Testis (tissue), 2 donors: ENCODE measurements at regions not wholly inside any gene's neighbourhood (a gene's known extent, or its start where the extent isn't known, plus 50 kb on each side); places are given as distances from the start of the nearest gene placed in this dataset.

Experiments used
- POLR2A ChIP-seq: fragments of 450-650 bp; IDR thresholded peaks from one replicate; pipeline ENCODE4 v1.6.1; 2017; ENCODE audit warnings: antibody characterized with exemption, mild to moderate bottlenecking, moderate library complexity
- TF ChIP-seq, protein P1 (sequence below), 3 experiments: fragments of 450-650 bp in 2 of 3; fragments of 200-600 bp in 1 of 3; sonication (generic) in 1 of 3; IDR thresholded peaks; one replicate each; pipeline ENCODE4 v1.5.1; 2016 to 2019; ENCODE audit warnings: antibody characterized with exemption in 3 of 3, mild to moderate bottlenecking in 2 of 3, moderate library complexity in 1 of 3

DNA sequence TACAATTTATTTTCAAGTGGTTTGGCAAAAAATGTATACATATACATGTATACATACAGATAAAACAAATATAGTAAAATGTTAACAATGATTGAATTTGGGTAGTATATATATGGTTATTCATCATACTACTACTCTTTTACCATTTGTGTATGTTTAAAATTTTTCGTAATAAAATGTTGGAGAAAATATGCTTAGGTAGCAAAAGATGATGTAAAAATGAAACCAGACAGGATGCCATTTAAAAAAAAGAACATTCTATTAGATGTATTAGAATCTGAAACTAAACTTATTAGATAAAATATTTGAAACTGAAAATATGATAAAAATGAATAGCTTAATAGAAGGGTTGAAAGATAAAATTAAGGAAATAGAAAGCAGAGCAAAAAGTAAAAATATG is 144.9 kb upstream of the FER start:
- TF ChIP-seq, protein P1, sequence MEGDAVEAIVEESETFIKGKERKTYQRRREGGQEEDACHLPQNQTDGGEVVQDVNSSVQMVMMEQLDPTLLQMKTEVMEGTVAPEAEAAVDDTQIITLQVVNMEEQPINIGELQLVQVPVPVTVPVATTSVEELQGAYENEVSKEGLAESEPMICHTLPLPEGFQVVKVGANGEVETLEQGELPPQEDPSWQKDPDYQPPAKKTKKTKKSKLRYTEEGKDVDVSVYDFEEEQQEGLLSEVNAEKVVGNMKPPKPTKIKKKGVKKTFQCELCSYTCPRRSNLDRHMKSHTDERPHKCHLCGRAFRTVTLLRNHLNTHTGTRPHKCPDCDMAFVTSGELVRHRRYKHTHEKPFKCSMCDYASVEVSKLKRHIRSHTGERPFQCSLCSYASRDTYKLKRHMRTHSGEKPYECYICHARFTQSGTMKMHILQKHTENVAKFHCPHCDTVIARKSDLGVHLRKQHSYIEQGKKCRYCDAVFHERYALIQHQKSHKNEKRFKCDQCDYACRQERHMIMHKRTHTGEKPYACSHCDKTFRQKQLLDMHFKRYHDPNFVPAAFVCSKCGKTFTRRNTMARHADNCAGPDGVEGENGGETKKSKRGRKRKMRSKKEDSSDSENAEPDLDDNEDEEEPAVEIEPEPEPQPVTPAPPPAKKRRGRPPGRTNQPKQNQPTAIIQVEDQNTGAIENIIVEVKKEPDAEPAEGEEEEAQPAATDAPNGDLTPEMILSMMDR (IDR thresholded peaks at IDR 0.05): no peak
- no peak for TF ChIP-seq POLR2A
